ENCODE measurements at regions not wholly inside any gene's neighbourhood (a gene's known extent, or its start where the extent isn't known, plus 50 kb on each side); places are given as distances from the start of the nearest gene placed in this dataset.

- intact Hi-C loops (cut with DNase I): no loop called here
- ATAC-seq (ENCODE audit: low FRiP score) (no peak), DNase-seq (no peak)
- 97 to 98% methylated on average over 3 of the region's 3 CpGs for WGBS, 2 donors
- Histone ChIP-seq H3K4me1 (ENCODE audit: control insufficient read depth in 1 of 2, insufficient read depth in 2 of 2, low read length in 2 of 2) (peaks cover 0 to 4% of the 10 kb centered on the region in 2 donors), H3K27ac (ENCODE audit: low read depth in 1 of 2, low read length in 2 of 2) (no peak overlapping the region), H3K9me3 (ENCODE audit: control insufficient read depth, low read length) (no peaks in the 10 kb centered on the region), H3K27me3 (ENCODE audit: control insufficient read depth in 1 of 2, insufficient read depth in 2 of 2, low read length in 1 of 2) (no peaks in the 10 kb centered on the region), H3K36me3 (ENCODE audit: control insufficient read depth in 1 of 2, insufficient read depth in 2 of 2, low read length in 1 of 2) (no peaks in the 10 kb centered on the region), H3K4me3 (ENCODE audit: low read length in 2 of 2) (no peak overlapping the region)
Observed at GRCh38 chr14:75375983-75376382, 51.8 kb upstream of the JDP2 start.

Data from aorta (tissue), 5 donors.